Endothelial cell of umbilical vein (primary cell): ENCODE measurements at regions not wholly inside any gene's neighbourhood (a gene's known extent, or its start where the extent isn't known, plus 50 kb on each side); places are given as distances from the start of the nearest gene placed in this dataset.

Source experiments
- BruUV-seq: library from RNA; stranded (reverse); fragments of 400-500 nt; replicated peaks from 2 replicates; lab custom pipeline; 2021; lab: Mats Ljungman, UMichigan
- CTCF ChIA-PET: fragments of 300-600, 350-600 bp; sonication (Branson Sonifier 250); formaldehyde crosslinking; loops from one replicate; lab custom pipeline; 2021; ENCODE audit warnings: antibody characterized with exemption, inconsistent platforms; lab: Charles Lee
- POLR2A ChIA-PET: fragments of 300-600, 350-600 bp; sonication (Branson Sonifier 250); formaldehyde crosslinking; loops from one replicate; lab custom pipeline; 2021; ENCODE audit warnings: antibody characterized with exemption, inconsistent platforms; lab: Charles Lee
- DNase-seq: peaks from one replicate; pipeline ENCODE4 v3.0.0-alpha.2; 2011; ENCODE audit warnings: low read depth, low spot score
- FAIRE-seq: peaks from 2 replicates; lab custom pipeline; 2011; peaks lifted over from hg19 to GRCh38; lab: Jason Lieb, UNC
- H2AFZ ChIP-seq: 2 replicates; pipeline ENCODE4 v1.6.0; 2012; ENCODE audit warnings: low read depth, low read length, control low read depth, inconsistent platforms
- H3K27ac ChIP-seq: 2 replicates; pipeline ENCODE4 v1.5.1; 2011; ENCODE audit warnings: low read depth, mild to moderate bottlenecking, control low read depth, low read length, moderate library complexity; ENCODE audit not compliant: insufficient read depth
- H3K27me3 ChIP-seq, 2 experiments: 2 replicates each; pipeline versions ENCODE4 v1.6.0 to v1.6.1; 2011; ENCODE audit warnings: low read length in 2 of 2, mixed read lengths in 1 of 2; ENCODE audit not compliant: control insufficient read depth in 2 of 2, insufficient read depth in 2 of 2
- H3K36me3 ChIP-seq, 2 experiments: 2 replicates in 1 of 2; 3 replicates in 1 of 2; pipeline ENCODE4 v1.5.1; 2011; ENCODE audit warnings: low read length in 2 of 2, mild to moderate bottlenecking in 1 of 2, moderate library complexity in 1 of 2; ENCODE audit not compliant: control insufficient read depth in 2 of 2, insufficient read depth in 2 of 2; ENCODE audit errors: extremely low read depth in 1 of 2
- H3K4me1 ChIP-seq: 3 replicates; pipeline ENCODE4 v1.5.1; 2011; ENCODE audit warnings: mild to moderate bottlenecking, low read length; ENCODE audit not compliant: control insufficient read depth, insufficient read depth; ENCODE audit errors: extremely low read depth
- H3K4me2 ChIP-seq: 2 replicates; pipeline ENCODE4 v1.6.1; 2011; ENCODE audit warnings: low read length, control low read depth, mixed read lengths; ENCODE audit not compliant: insufficient read depth
- H3K4me3 ChIP-seq, 3 experiments: fragments of 200-600 bp in 1 of 3; sonication (generic), shearing (Covaris generic) in 1 of 3; replicated peaks in 1 of 3; 2 replicates each; pipeline ENCODE4 v1.5.1; 2011 to 2016; ENCODE audit warnings: control low read depth in 3 of 3, low read length in 3 of 3, mild to moderate bottlenecking in 2 of 3, inconsistent platforms in 1 of 3, low read depth in 1 of 3, moderate library complexity in 1 of 3; ENCODE audit not compliant: insufficient read depth in 1 of 3
- H3K79me2 ChIP-seq: 2 replicates; pipeline ENCODE4 v1.6.0; 2012; ENCODE audit warnings: low read length, inconsistent platforms; ENCODE audit not compliant: control insufficient read depth, insufficient read depth
- H3K9ac ChIP-seq: replicated peaks from 2 replicates; pipeline ENCODE3; 2011; ENCODE audit warnings: low read length, control low read depth; ENCODE audit not compliant: insufficient read depth; ENCODE audit errors: extremely low read depth
- H3K9me1 ChIP-seq: replicated peaks from 3 replicates; pipeline ENCODE4 v1.6.0; 2011; ENCODE audit warnings: mild to moderate bottlenecking, low read length; ENCODE audit not compliant: control insufficient read depth, insufficient read depth; ENCODE audit errors: extremely low read depth
- H3K9me3 ChIP-seq: replicated peaks from 2 replicates; pipeline ENCODE4 v1.5.1; 2012; ENCODE audit warnings: low read length, inconsistent platforms; ENCODE audit not compliant: control insufficient read depth, insufficient read depth
- H4K20me1 ChIP-seq: replicated peaks from 2 replicates; pipeline ENCODE3; 2011; ENCODE audit warnings: mild to moderate bottlenecking, low read length; ENCODE audit not compliant: control insufficient read depth, insufficient read depth; ENCODE audit errors: extremely low read depth
- EZH2 ChIP-seq: IDR thresholded peaks from 2 replicates; pipeline ENCODE4 v1.6.1; 2012; ENCODE audit warnings: borderline replicate concordance, low read depth, mild to moderate bottlenecking, moderate library complexity, low read length, inconsistent platforms; ENCODE audit not compliant: severe bottlenecking
- FOS ChIP-seq: IDR thresholded peaks from 2 replicates; pipeline ENCODE4 v1.6.1; 2011; ENCODE audit warnings: mild to moderate bottlenecking, low read length, moderate library complexity, borderline replicate concordance; ENCODE audit not compliant: insufficient read depth
- GATA2 ChIP-seq: IDR thresholded peaks from 2 replicates; pipeline ENCODE4 v1.7.0; 2011; ENCODE audit warnings: low read depth, mild to moderate bottlenecking, moderate library complexity, mixed read lengths, low read length; ENCODE audit not compliant: insufficient read length, insufficient read depth
- JUN ChIP-seq: IDR thresholded peaks from 2 replicates; pipeline ENCODE4 v1.6.1; 2011; ENCODE audit warnings: borderline replicate concordance, low read depth; ENCODE audit not compliant: insufficient read length, insufficient read depth
- MYC ChIP-seq: IDR thresholded peaks from one replicate; pipeline ENCODE4 v1.6.1; 2011; ENCODE audit warnings: mild to moderate bottlenecking, low read depth, low read length
- POLR2A ChIP-seq: IDR thresholded peaks from 2 replicates; pipeline ENCODE4 v1.6.1; 2012; ENCODE audit warnings: low read depth, mild to moderate bottlenecking, control low read depth, low read length
- dilution Hi-C: fragments of 300-500 bp; cut with MboI; formaldehyde crosslinking; loops from one replicate; pipeline ENCODE4 v1.15.0; 2019; ENCODE audit warnings: low sequenced_read_pairs; ENCODE audit not compliant: extremely low pct_ligation_motif_present
- intact Hi-C: fragments of 100-400 bp; cut with micrococcal nuclease; formaldehyde crosslinking; loops from one replicate; pipeline ENCODE4 v1.10.0; 2022
- TF ChIP-seq, protein P1 (sequence below): IDR thresholded peaks from 2 replicates; pipeline ENCODE4 v1.6.1; 2011; ENCODE audit not compliant: insufficient read depth, insufficient read length
- TF ChIP-seq, protein P2 (sequence below), 2 donors: IDR thresholded peaks; 1 replicate in 1 of 2; 2 replicates in 1 of 2; pipeline ENCODE4 v1.5.1; 2011; ENCODE audit warnings: low read length in 2 of 2, mild to moderate bottlenecking in 2 of 2, moderate library complexity in 2 of 2, control low read depth in 1 of 2, inconsistent platforms in 1 of 2, low read depth in 1 of 2; ENCODE audit not compliant: insufficient read depth in 1 of 2; ENCODE audit errors: extremely low read depth in 1 of 2

GRCh38 chr2:167803449-167803988 lies 443.9 kb downstream of the STK39 start:
- no peak for FAIRE-seq

DNA sequence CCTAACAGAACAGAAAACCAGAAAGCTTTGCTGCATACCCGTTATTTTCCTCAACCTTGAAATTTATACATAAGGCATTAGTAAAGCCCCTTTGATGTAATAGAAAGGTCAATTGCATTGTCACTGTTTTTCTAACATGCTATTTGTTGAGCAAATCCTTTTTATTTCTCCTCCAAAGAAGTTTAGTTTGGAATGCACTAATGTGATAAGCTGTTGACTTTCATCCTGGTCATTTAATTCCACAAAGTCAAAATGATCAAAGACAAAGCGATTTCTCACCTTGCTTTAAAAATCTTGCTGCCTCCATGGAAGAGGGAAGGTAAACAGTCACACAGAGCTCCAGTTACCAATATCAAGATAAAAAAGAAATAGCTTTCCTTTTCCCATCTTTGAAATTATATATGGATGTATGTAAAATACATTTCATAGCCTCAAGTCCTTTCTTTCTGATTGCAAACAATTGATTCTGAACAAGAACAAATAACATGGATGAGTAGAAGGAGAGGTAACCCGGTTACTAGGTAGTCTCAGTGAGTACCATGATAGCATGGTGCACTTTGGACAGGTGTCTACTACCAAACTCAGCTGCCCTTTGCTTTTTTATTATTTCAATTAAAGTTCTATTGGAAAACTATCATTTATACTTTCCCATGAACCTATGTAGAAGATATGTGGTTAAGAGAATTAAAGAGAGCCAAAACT lies 452.7 kb downstream of the STK39 start:
- no peak for DNase-seq
- ChIA-PET POLR2A (no interaction called here), CTCF (no interaction called here)
- Histone ChIP-seq H3K9ac (no peak overlapping the region), H3K27me3 (no peaks in the 10 kb centered on the region), H3K79me2 (no peaks in the 10 kb centered on the region), H3K4me2 (no peak overlapping the region), H2AFZ (no peak overlapping the region), H4K20me1 (no peaks in the 10 kb centered on the region), H3K36me3 (no peaks in the 10 kb centered on the region), H3K27ac (no peak overlapping the region), H3K9me1 (no peaks in the 10 kb centered on the region), H3K4me3 (no peak overlapping the region), H3K9me3 (no peaks in the 10 kb centered on the region), H3K4me1 (no peaks in the 10 kb centered on the region)
- dilution Hi-C loops (no loop called here), intact Hi-C loops (no loop called here)
- no peak for FAIRE-seq
- TF ChIP-seq FOS (no peak), JUN (no peak), MYC (no peak), POLR2A (no peak)
- TF ChIP-seq, protein P1, sequence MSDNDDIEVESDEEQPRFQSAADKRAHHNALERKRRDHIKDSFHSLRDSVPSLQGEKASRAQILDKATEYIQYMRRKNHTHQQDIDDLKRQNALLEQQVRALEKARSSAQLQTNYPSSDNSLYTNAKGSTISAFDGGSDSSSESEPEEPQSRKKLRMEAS, result no peak
- TF ChIP-seq, protein P2, sequence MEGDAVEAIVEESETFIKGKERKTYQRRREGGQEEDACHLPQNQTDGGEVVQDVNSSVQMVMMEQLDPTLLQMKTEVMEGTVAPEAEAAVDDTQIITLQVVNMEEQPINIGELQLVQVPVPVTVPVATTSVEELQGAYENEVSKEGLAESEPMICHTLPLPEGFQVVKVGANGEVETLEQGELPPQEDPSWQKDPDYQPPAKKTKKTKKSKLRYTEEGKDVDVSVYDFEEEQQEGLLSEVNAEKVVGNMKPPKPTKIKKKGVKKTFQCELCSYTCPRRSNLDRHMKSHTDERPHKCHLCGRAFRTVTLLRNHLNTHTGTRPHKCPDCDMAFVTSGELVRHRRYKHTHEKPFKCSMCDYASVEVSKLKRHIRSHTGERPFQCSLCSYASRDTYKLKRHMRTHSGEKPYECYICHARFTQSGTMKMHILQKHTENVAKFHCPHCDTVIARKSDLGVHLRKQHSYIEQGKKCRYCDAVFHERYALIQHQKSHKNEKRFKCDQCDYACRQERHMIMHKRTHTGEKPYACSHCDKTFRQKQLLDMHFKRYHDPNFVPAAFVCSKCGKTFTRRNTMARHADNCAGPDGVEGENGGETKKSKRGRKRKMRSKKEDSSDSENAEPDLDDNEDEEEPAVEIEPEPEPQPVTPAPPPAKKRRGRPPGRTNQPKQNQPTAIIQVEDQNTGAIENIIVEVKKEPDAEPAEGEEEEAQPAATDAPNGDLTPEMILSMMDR (IDR thresholded peaks at IDR 0.05; ENCODE audit: extremely low read depth in 1 of 2, insufficient read depth in 1 of 2, low read depth in 1 of 2, low read length in 2 of 2), result no peak
- no TSS peak for BruUV-seq

More at GRCh38 chr2:167803449-167803988, 443.9 kb downstream of the STK39 start:
- TF ChIP-seq EZH2 (no peak), POLR2A (no peak), GATA2 (no peak), MYC (no peak), JUN (no peak)
- H3K9me1 ChIP-seq, result no peaks in the 10 kb centered on the region
- no peaks in the 10 kb centered on the region for H4K20me1 ChIP-seq
- no peaks in the 10 kb centered on the region for H3K9me3 ChIP-seq
- no peak overlapping the region for H3K9ac ChIP-seq
- no TSS peak for BruUV-seq
- CTCF ChIA-PET, result no interaction called here
- no peak for DNase-seq
- H3K4me3 ChIP-seq, result no peak overlapping the region
- no peak overlapping the region for H3K4me2 ChIP-seq
- H3K4me1 ChIP-seq, result no peaks in the 10 kb centered on the region
- no peaks in the 10 kb centered on the region for H3K27me3 ChIP-seq
- POLR2A ChIA-PET, result no interaction called here
- H3K79me2 ChIP-seq, result no peaks in the 10 kb centered on the region
- H2AFZ ChIP-seq, result no peak overlapping the region
- H3K27ac ChIP-seq, result no peak overlapping the region
- intact Hi-C loops, result no loop called here
- dilution Hi-C loops, result no loop called here
- H3K36me3 ChIP-seq, result no peaks in the 10 kb centered on the region
